ENCODE measurements at regions not wholly inside any gene's neighbourhood (a gene's known extent, or its start where the extent isn't known, plus 50 kb on each side); places are given as distances from the start of the nearest gene placed in this dataset.

DNA sequence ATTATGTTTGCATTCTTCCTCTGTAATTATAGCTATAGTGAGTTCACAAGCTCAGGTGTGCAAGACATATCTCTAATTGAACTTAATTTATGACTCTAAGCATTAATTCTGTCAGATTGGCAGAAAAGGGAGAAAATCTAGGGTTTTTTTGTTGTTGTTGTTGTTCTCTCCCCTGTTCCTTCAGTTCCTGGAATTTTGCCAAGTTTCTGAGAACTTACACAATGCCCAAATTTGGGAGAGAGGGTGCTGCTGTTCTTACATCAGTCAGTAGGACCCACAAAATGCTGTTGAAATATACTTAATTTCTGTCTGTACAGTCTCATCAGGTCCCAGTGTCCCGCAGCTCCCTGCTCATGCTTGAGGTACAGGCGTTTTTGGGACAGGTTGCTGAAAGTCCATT is 221.8 kb upstream of the RBMS1 start:
- Mint-ChIP-seq H3K36me3 (peaks cover 5% of the 10 kb centered on the region; the same call in 1 of the 2 replicates), H3K4me3 (no peak overlapping the region), H3K27me3 (ENCODE audit: low read depth) (no peaks in the 10 kb centered on the region), H3K4me1 (no peaks in the 10 kb centered on the region), H3K9me3 (peaks cover 5% of the 10 kb centered on the region), H3K27ac (no peak overlapping the region)
- POLR2A ChIA-PET, result no interaction called here
- ATAC-seq (no peak), DNase-seq (ENCODE audit: low spot score) (no peak)
- TF ChIP-seq ZNF396 (CRISPR knock-in tag; IDR thresholded peaks at IDR 0.05; ENCODE audit: borderline replicate concordance) (no peak), KAT7 (CRISPR knock-in tag; IDR thresholded peaks at IDR 0.05; ENCODE audit: borderline replicate concordance) (no peak), ZNF138 (CRISPR knock-in tag; conservative IDR thresholded peaks at IDR 0.05) (no peak), ZNF423 (CRISPR knock-in tag; IDR thresholded peaks at IDR 0.05) (no peak)
- TF ChIP-seq, protein P1, sequence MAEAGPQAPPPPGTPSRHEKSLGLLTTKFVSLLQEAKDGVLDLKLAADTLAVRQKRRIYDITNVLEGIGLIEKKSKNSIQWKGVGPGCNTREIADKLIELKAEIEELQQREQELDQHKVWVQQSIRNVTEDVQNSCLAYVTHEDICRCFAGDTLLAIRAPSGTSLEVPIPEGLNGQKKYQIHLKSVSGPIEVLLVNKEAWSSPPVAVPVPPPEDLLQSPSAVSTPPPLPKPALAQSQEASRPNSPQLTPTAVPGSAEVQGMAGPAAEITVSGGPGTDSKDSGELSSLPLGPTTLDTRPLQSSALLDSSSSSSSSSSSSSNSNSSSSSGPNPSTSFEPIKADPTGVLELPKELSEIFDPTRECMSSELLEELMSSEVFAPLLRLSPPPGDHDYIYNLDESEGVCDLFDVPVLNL (CRISPR knock-in tag; IDR thresholded peaks at IDR 0.05; ENCODE audit: borderline replicate concordance, low read depth), result no peak
- TF ChIP-seq, protein P2, sequence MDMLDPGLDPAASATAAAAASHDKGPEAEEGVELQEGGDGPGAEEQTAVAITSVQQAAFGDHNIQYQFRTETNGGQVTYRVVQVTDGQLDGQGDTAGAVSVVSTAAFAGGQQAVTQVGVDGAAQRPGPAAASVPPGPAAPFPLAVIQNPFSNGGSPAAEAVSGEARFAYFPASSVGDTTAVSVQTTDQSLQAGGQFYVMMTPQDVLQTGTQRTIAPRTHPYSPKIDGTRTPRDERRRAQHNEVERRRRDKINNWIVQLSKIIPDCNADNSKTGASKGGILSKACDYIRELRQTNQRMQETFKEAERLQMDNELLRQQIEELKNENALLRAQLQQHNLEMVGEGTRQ (CRISPR knock-in tag; IDR thresholded peaks at IDR 0.05), result no peak
- TF ChIP-seq, protein P3, sequence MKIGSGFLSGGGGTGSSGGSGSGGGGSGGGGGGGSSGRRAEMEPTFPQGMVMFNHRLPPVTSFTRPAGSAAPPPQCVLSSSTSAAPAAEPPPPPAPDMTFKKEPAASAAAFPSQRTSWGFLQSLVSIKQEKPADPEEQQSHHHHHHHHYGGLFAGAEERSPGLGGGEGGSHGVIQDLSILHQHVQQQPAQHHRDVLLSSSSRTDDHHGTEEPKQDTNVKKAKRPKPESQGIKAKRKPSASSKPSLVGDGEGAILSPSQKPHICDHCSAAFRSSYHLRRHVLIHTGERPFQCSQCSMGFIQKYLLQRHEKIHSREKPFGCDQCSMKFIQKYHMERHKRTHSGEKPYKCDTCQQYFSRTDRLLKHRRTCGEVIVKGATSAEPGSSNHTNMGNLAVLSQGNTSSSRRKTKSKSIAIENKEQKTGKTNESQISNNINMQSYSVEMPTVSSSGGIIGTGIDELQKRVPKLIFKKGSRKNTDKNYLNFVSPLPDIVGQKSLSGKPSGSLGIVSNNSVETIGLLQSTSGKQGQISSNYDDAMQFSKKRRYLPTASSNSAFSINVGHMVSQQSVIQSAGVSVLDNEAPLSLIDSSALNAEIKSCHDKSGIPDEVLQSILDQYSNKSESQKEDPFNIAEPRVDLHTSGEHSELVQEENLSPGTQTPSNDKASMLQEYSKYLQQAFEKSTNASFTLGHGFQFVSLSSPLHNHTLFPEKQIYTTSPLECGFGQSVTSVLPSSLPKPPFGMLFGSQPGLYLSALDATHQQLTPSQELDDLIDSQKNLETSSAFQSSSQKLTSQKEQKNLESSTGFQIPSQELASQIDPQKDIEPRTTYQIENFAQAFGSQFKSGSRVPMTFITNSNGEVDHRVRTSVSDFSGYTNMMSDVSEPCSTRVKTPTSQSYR (CRISPR knock-in tag; IDR thresholded peaks at IDR 0.05), result no peak
- TF ChIP-seq, protein P4, sequence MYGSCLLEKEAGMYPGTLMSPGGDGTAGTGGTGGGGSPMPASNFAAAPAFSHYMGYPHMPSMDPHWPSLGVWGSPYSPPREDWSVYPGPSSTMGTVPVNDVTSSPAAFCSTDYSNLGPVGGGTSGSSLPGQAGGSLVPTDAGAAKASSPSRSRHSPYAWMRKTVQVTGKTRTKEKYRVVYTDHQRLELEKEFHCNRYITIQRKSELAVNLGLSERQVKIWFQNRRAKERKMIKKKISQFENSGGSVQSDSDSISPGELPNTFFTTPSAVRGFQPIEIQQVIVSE (CRISPR knock-in tag; IDR thresholded peaks at IDR 0.05; ENCODE audit: borderline replicate concordance), result no peak
- CTCF ChIA-PET, result interaction anchor here (0.8 kb wide), 1 partner anchor 279 kb away, joined by 3 read pairs; no protein-coding TSS in a partner anchor

DNA sequence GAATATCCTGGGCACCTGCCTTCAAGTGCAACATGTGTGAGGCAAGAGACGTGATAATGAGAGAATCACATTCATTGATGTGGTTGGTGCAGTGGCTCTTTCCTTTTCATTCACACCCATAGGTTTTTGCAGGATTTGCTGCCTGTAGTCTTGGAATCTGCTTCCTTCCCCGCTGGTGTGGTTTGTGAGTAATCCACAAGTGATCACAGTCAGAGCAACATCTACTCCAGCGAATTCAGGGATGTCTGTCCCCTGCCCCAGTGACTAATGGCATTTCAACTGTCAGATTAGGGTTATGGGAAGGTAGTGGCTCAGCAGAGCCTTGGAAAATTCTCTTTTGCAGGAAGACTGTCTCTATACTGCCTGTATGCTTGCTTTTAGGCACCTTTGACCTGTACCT is 225.5 kb upstream of the RBMS1 start:
- H3K9me3 Mint-ChIP-seq, result peaks cover 14% of the 10 kb centered on the region
- H3K27ac Mint-ChIP-seq, result no peak overlapping the region; the same call in 1 of the 2 replicates
- H3K36me3 Mint-ChIP-seq, result peaks cover 8% of the 10 kb centered on the region
- ATAC-seq (no peak), DNase-seq (ENCODE audit: low spot score) (no peak)
- ChIA-PET POLR2A (no interaction called here), CTCF (no interaction called here)
- no peaks in the 10 kb centered on the region for H3K27me3 Mint-ChIP-seq (ENCODE audit: low read depth)
- H3K4me1 Mint-ChIP-seq, result no peaks in the 10 kb centered on the region
- TF ChIP-seq RORB (CRISPR knock-in tag; IDR thresholded peaks at IDR 0.05) (no peak), MXD4 (CRISPR knock-in tag; IDR thresholded peaks at IDR 0.05; ENCODE audit: borderline replicate concordance) (no peak), TCF7 (CRISPR knock-in tag; IDR thresholded peaks at IDR 0.05; ENCODE audit: low read depth) (no peak), NFE2L1 (CRISPR knock-in tag; IDR thresholded peaks at IDR 0.05) (no peak), SMAD3 (CRISPR knock-in tag; IDR thresholded peaks at IDR 0.05; ENCODE audit: borderline replicate concordance) (no peak)
- TF ChIP-seq, protein P5, sequence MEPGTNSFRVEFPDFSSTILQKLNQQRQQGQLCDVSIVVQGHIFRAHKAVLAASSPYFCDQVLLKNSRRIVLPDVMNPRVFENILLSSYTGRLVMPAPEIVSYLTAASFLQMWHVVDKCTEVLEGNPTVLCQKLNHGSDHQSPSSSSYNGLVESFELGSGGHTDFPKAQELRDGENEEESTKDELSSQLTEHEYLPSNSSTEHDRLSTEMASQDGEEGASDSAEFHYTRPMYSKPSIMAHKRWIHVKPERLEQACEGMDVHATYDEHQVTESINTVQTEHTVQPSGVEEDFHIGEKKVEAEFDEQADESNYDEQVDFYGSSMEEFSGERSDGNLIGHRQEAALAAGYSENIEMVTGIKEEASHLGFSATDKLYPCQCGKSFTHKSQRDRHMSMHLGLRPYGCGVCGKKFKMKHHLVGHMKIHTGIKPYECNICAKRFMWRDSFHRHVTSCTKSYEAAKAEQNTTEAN (CRISPR knock-in tag; IDR thresholded peaks at IDR 0.05), result no peak
- H3K4me3 Mint-ChIP-seq, result no peak overlapping the region

DNA sequence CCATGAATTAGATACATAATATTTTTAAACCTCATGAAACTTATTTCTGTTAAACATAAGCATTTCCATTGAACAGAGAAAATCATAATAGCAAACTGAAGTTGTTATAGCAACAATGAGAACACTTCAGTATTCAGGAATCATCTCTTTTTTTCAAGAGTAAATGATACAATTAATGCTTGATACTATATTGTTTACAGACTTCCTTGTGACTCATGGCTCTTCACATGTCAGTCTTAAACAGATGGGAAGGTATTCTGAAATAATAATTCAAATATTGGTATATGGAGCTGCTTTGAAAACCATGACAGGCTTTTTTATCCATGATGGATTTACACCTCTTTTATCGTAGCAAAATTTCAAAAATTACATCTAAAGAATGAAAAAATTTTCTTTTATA is 226.5 kb upstream of the RBMS1 start:
- TF ChIP-seq ZNF138 (CRISPR knock-in tag; conservative IDR thresholded peaks at IDR 0.05) (no peak), SMAD3 (CRISPR knock-in tag; IDR thresholded peaks at IDR 0.05; ENCODE audit: borderline replicate concordance) (no peak), TCF7 (CRISPR knock-in tag; IDR thresholded peaks at IDR 0.05; ENCODE audit: low read depth) (no peak)
- TF ChIP-seq, protein P6, sequence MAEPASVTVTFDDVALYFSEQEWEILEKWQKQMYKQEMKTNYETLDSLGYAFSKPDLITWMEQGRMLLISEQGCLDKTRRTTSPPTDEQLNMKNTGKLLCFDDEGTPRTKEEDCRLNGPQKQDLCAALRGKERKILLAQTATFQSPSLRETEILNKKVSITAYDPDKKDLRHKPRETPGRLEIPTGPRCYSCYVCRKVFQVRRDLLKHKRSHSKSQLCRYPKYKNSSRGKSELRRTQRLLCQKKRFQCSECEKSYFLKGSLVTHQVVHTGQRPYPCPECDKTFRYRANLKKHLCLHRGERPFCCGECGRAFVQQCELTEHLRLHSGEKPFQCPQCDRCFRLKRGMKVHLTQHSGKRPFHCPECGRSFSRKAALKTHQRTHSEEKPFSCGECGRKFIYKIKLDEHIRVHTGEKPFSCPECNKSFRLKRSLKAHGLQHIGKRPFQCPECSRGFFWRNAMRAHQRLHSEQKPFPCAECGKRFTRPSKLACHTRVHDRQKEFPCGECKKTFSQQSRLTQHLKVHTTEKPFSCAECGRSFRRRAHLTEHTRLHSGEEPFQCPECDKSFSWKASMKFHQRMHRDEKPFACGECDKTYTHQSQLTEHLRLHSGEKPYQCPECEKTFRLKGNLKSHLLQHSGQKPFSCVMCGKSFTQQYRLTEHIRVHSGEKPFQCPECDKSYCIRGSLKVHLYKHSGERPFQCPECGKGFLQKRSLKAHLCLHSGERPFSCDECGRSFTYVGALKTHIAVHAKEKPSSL (CRISPR knock-in tag; conservative IDR thresholded peaks at IDR 0.05), result no peak
- TF ChIP-seq, protein P7, sequence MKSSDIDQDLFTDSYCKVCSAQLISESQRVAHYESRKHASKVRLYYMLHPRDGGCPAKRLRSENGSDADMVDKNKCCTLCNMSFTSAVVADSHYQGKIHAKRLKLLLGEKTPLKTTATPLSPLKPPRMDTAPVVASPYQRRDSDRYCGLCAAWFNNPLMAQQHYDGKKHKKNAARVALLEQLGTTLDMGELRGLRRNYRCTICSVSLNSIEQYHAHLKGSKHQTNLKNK (CRISPR knock-in tag; IDR thresholded peaks at IDR 0.05), result no peak
- POLR2A ChIA-PET, result no interaction called here

More for the DNA sequence above, 226.5 kb upstream of the RBMS1 start:
- H3K4me1 Mint-ChIP-seq, result no peaks in the 10 kb centered on the region
- no peak overlapping the region for H3K4me3 Mint-ChIP-seq
- DNase-seq (ENCODE audit: low spot score), result no peak
- no peaks in the 10 kb centered on the region for H3K27me3 Mint-ChIP-seq (ENCODE audit: low read depth)
- peaks cover 18% of the 10 kb centered on the region for H3K9me3 Mint-ChIP-seq
- no peak for ATAC-seq
- CTCF ChIA-PET, result no interaction called here
- no peak overlapping the region for H3K27ac Mint-ChIP-seq
- H3K36me3 Mint-ChIP-seq, result peaks cover 11% of the 10 kb centered on the region
